HG03432 (cell line): ENCODE measurements at regions not wholly inside any gene's neighbourhood (a gene's known extent, or its start where the extent isn't known, plus 50 kb on each side); places are given as distances from the start of the nearest gene placed in this dataset.
"Not testable (repeated sequence)": the region's sequence is repeated elsewhere in the genome, so short reads cannot be mapped to it uniquely, and the experiment has no call there.

Source experiments
- ATAC-seq: cut with Tn5 transposase; IDR thresholded peaks from one replicate; pipeline ENCODE4 v1.9.1; 2021; ENCODE audit warnings: mild to moderate bottlenecking, moderate library complexity; ENCODE audit not compliant: unreplicated experiment

DNA sequence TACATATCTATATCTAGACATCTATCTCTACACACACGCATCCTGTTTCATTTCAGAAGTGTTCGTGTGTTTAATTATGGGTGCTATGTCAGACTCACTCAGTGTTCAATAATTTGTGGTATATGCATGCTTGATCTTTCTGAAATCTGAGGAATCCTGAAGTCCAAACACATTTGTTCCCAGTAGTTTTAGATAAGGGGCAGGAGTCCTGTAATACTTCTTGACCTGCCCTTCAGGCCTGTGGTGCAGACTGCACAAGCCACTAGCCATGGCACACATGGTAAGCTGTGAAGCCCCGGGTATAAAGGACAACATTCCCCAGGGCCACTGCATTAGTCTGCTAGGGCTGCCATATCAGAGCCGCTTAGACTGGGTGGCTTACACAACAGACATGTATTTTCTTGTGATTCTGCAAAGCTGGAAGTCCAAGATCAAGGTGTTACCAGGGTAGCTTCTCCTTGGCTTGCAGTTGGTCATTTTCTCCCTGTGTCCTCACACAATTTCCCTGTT is 267.2 kb downstream of the RHOU start:
- no peak for ATAC-seq

- ATAC-seq = no peak
Measured at GRCh38 chr1:229003233-229004031, 267.5 kb upstream of the RAB4A start.

GRCh38 chr1:229004066-229004833 is 266.7 kb upstream of the RAB4A start:
- ATAC-seq = no peak

DNA sequence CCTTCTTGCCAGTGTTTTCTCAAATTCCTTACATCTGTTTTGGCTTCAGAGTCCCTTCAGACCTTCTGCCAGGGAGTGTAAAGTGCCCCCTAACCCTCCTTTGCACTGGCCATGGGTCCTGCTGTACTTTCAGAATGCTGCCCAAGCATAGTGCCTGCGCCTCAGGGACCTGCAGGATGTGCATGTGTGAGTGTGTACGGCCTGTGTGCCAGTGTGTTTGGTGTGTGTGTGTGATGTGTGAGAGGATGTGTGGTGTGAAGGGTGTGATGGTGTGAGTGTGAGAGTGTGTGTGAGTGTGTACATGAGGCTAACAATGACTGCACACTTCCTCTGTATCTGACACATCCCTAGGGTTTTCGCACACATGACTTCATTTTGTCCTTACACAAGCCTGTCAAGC is 265.8 kb upstream of the RAB4A start:
- no peak for ATAC-seq

GRCh38 chr1:229005556-229005955 is 265.4 kb upstream of the RAB4A start:
- ATAC-seq = no peak

GRCh38 chr1:229006121-229006870 is 264.6 kb upstream of the RAB4A start:
- no peak for ATAC-seq

- ATAC-seq = no peak
Measured at GRCh38 chr1:229007167-229007566, 263.7 kb upstream of the RAB4A start.

DNA sequence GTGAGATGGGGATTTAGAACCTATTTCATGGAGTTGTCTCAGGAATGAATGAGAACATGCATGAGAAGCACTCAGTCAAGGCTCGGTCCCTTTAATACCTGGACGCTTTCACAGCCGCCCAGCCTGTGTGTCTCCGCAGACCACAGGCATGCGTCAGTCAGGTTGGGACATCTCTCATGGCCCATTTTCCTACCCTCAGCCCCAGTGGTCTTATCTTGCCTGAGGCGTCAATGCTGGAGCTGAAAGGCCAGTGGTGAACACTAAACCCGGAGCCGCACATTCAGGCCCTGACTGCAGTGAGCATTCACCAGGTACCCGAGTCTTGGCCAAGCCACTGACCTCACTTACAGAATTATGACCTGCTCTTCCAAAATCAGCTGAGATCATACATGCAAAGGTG is 263.2 kb upstream of the RAB4A start:
- ATAC-seq = no peak

GRCh38 chr1:229008347-229008746 is 262.6 kb upstream of the RAB4A start:
- not testable (repeated sequence) for ATAC-seq

DNA sequence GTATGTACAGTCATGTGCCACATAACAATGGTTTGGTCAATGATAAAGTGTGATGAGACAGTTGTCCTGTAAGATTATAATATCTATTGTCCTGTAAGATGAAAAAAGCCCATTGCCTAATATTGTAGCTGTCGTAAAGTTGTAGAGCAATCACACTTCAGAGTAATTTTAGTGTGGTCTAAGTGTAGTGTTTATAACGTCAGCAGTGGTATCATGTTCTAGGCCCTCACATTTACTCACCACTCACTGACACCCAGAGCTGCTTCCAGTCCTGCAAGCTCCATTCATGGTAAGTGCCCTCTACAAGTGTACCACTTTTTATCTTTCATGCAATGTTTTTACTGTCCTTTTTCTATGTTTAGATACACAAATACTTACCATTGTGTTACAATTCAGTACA is 259.9 kb upstream of the RAB4A start:
- no peak for ATAC-seq

DNA sequence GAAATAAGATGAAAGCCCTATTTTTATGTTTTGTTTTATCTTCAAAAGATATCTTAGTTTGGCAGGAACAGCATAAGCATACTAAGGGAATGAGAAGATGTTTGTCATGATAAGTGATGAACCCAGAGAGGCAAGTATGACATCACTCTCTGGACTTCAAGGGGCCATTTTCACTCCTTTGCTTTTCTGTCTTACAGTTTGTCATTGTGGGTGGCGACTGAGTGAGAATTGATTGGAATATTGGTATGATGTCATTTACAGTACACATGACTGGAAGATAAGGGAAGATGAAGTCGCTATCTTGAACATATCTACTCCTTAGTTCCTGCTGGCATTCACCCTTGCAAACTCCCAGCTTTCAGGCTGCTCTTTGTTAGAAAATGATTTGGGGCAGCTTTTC is 258.1 kb upstream of the RAB4A start:
- ATAC-seq = no peak

- ATAC-seq = no peak
Measured at GRCh38 chr1:229013981-229014380, 256.9 kb upstream of the RAB4A start.

GRCh38 chr1:229015806-229016205 is 255.1 kb upstream of the RAB4A start:
- no peak for ATAC-seq

DNA sequence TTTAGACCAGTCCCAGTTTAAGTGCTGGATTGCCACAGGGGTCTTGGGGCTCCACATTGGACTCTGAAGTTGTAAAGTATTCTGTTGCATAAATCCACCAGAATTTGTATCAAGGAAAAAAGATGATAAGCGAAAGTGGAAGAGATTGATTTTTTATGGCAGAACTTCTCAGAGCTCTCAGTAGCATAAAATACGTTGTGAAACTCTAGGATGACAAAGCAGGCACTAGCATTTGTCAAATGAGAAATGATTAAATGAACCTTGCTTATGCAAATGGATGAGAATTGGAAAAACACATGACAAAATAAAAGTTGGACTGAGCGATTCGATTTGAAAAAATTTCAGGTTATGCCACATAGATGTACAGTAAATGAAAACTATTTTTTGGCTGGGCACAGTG is 253.8 kb upstream of the RAB4A start:
- no peak for ATAC-seq

DNA sequence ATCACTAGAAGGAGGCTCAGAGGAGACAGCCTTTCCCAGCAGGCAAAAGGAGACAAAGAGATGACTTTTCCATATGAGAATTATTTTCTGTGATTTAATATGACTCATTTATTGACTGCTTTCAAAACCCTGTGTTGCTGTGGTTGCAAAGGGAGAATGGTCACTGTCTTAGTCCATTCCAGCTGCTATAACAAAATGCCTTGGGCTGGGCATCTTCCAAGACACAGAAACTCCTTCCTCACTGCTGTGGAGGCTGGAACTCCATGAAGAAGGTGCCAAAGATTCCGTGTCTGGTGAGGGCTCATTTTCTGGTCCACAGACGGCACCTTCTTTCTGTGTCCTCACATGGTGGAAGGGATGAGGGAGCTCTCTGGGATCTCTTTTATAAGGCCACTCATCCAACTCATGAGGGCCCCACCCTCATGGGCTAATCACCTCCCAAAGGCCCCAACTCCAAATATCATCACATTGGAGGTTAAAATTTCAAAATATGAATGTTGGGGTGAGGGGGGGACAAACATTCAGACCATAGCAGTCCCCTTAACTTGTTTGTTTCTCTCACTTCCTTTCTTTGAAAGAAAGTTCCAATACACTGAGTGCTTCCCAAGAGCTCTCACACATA is 252.1 kb upstream of the RAB4A start:
- ATAC-seq = no peak

- no peak for ATAC-seq
Measured at GRCh38 chr1:229019663-229020271, 251.1 kb upstream of the RAB4A start.

DNA sequence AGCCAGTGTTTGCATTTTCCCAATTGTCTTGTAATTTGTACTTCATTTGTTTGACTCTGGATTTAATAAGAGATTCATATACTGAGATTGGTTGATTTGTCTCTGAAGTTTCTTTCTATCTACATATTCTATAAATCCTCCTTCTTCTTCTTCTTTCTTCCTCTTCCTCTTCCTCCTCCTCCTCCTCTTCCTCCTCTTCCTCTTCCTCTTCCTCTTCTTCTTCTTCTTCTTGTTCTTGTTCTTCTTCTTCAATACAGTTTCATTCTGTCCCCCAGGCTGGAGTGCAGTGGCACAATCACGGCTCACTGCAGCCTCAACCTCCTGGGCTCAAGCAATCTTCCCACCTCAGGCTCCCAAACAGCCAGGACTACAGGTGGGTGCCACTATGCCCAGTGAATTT is 249.9 kb upstream of the RAB4A start:
- ATAC-seq = not testable (repeated sequence)

- no peak for ATAC-seq
Measured at GRCh38 chr1:229022595-229023333, 248.1 kb upstream of the RAB4A start.

DNA sequence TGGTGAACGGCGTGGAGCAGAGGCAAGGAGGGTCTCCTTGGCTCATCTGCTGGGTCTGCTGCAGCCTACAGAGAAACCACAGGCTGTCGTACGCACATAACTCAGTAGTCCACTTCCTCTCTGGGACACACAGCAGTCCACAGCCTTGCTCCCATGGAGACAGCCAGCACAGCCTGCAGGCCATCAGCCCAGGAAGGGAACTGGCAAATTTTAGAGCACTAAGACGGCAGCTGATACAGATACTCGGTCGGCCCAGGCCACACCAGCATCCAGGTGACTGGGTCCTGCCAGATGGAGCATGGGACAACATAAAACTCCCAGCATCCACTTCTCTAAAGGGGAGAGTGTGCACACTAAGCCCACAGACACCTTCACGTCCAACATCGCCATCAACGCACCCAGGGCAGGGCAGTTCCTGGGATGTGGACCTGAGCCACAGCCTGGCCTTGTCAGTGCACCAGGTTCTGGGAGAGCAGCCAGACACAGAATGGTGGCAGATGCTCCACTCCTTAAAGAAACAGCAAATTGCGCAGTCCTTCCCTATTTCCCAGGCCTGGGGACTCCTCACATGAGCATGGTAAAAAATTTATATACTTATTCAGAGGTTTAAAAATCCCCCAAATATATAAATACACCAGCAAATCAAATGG is 247.1 kb upstream of the RAB4A start:
- no peak for ATAC-seq
